ENCODE measurements at regions not wholly inside any gene's neighbourhood (a gene's known extent, or its start where the extent isn't known, plus 50 kb on each side); places are given as distances from the start of the nearest gene placed in this dataset.
"Not testable (repeated sequence)": the region's sequence is repeated elsewhere in the genome, so short reads cannot be mapped to it uniquely, and the experiment has no call there.

- H3K9me3 Mint-ChIP-seq, result no peaks in the 10 kb centered on the region
- no peaks in the 10 kb centered on the region for H3K4me1 Mint-ChIP-seq
- H3K27me3 Mint-ChIP-seq, result peaks cover 26% of the 10 kb centered on the region
- no peak overlapping the region for H3K4me3 Mint-ChIP-seq
- ATAC-seq (no peak), DNase-seq (no peak)
- H3K27ac Mint-ChIP-seq, result no peak overlapping the region
Measured at GRCh38 chr14:96693252-96693820, 103.8 kb upstream of the VRK1 start.

GRCh38 chr14:96693987-96694386 is 103.2 kb upstream of the VRK1 start:
- no peak for ATAC-seq
- no peak overlapping the region for H3K27ac Mint-ChIP-seq
- no peak overlapping the region for H3K4me3 Mint-ChIP-seq
- H3K9me3 Mint-ChIP-seq, result no peaks in the 10 kb centered on the region
- peaks cover 24% of the 10 kb centered on the region for H3K27me3 Mint-ChIP-seq
- DNase-seq, result no peak
- no peaks in the 10 kb centered on the region for H3K4me1 Mint-ChIP-seq

- Mint-ChIP-seq H3K4me3 (no peak overlapping the region), H3K4me1 (no peaks in the 10 kb centered on the region), H3K27ac (no peak overlapping the region), H3K27me3 (peaks cover 24% of the 10 kb centered on the region), H3K9me3 (no peaks in the 10 kb centered on the region)
- ATAC-seq (no peak), DNase-seq (no peak)
Measured at GRCh38 chr14:96698960-96699539, 98.1 kb upstream of the VRK1 start.

GRCh38 chr14:96699666-96700065 is 97.5 kb upstream of the VRK1 start:
- no peak for ATAC-seq
- H3K9me3 Mint-ChIP-seq, result no peaks in the 10 kb centered on the region
- DNase-seq, result no peak
- H3K27me3 Mint-ChIP-seq, result peaks cover 30% of the 10 kb centered on the region
- no peak overlapping the region for H3K4me3 Mint-ChIP-seq
- no peaks in the 10 kb centered on the region for H3K4me1 Mint-ChIP-seq
- H3K27ac Mint-ChIP-seq, result no peak overlapping the region

- DNase-seq, result no peak
- ATAC-seq, result no peak
- no peak overlapping the region for H3K27ac Mint-ChIP-seq
- peaks cover 39% of the 10 kb centered on the region for H3K27me3 Mint-ChIP-seq
- no peak overlapping the region for H3K4me3 Mint-ChIP-seq
- H3K4me1 Mint-ChIP-seq, result no peaks in the 10 kb centered on the region
- no peaks in the 10 kb centered on the region for H3K9me3 Mint-ChIP-seq
Measured at GRCh38 chr14:96702831-96703230, 94.4 kb upstream of the VRK1 start.

GRCh38 chr14:96705422-96706092 is 91.6 kb upstream of the VRK1 start:
- no peak overlapping the region for H3K4me3 Mint-ChIP-seq
- no peaks in the 10 kb centered on the region for H3K4me1 Mint-ChIP-seq
- H3K27ac Mint-ChIP-seq, result peak overlapping the region in 1 of 2 donors; percentile 20
- H3K27me3 Mint-ChIP-seq, result peaks cover 33% of the 10 kb centered on the region
- no peaks in the 10 kb centered on the region for H3K9me3 Mint-ChIP-seq
- no peak for ATAC-seq
- no peak for DNase-seq

GRCh38 chr14:96706893-96707292 is 90.3 kb upstream of the VRK1 start:
- Mint-ChIP-seq H3K27ac (no peak overlapping the region), H3K27me3 (peaks cover 41% of the 10 kb centered on the region), H3K4me3 (no peak overlapping the region), H3K9me3 (no peaks in the 10 kb centered on the region), H3K4me1 (no peaks in the 10 kb centered on the region)
- DNase-seq (no peak), ATAC-seq (no peak)

- DNase-seq (no peak), ATAC-seq (no peak)
- Mint-ChIP-seq H3K4me1 (no peaks in the 10 kb centered on the region), H3K4me3 (no peak overlapping the region), H3K27me3 (peaks cover 49% of the 10 kb centered on the region), H3K9me3 (no peaks in the 10 kb centered on the region), H3K27ac (no peak overlapping the region)
Measured at GRCh38 chr14:96710060-96710666, 87.0 kb upstream of the VRK1 start.

- H3K9me3 Mint-ChIP-seq, result no peaks in the 10 kb centered on the region
- DNase-seq (no peak), ATAC-seq (no peak)
- no peaks in the 10 kb centered on the region for H3K4me1 Mint-ChIP-seq
- H3K27ac Mint-ChIP-seq, result no peak overlapping the region
- peaks cover 40% of the 10 kb centered on the region for H3K27me3 Mint-ChIP-seq
- no peak overlapping the region for H3K4me3 Mint-ChIP-seq
Measured at GRCh38 chr14:96711559-96712267, 85.5 kb upstream of the VRK1 start.

- H3K4me3 Mint-ChIP-seq, result no peak overlapping the region
- ATAC-seq (no peak), DNase-seq (no peak)
- peaks cover 40% of the 10 kb centered on the region for H3K27me3 Mint-ChIP-seq
- H3K9me3 Mint-ChIP-seq, result no peaks in the 10 kb centered on the region
- H3K27ac Mint-ChIP-seq, result no peak overlapping the region
- H3K4me1 Mint-ChIP-seq, result no peaks in the 10 kb centered on the region
Measured at GRCh38 chr14:96713426-96713825, 83.8 kb upstream of the VRK1 start.

- H3K9me3 Mint-ChIP-seq, H3K4me1 Mint-ChIP-seq, H3K27ac Mint-ChIP-seq, ATAC-seq, DNase-seq, H3K4me3 Mint-ChIP-seq: not testable (repeated sequence)
- peaks cover 40% of the 10 kb centered on the region for H3K27me3 Mint-ChIP-seq
Measured at GRCh38 chr14:96714537-96714936, 82.6 kb upstream of the VRK1 start.

GRCh38 chr14:96717116-96717515 is 80.1 kb upstream of the VRK1 start:
- no peaks in the 10 kb centered on the region for H3K4me1 Mint-ChIP-seq
- peaks cover 37% of the 10 kb centered on the region for H3K27me3 Mint-ChIP-seq
- ATAC-seq, result no peak
- H3K9me3 Mint-ChIP-seq, result no peaks in the 10 kb centered on the region
- H3K4me3 Mint-ChIP-seq, result no peak overlapping the region
- DNase-seq, result no peak
- H3K27ac Mint-ChIP-seq, result peak overlapping the region in 1 of 2 donors; percentile 28

- Mint-ChIP-seq H3K9me3 (no peaks in the 10 kb centered on the region), H3K27me3 (peaks cover 24% of the 10 kb centered on the region), H3K27ac (no peak overlapping the region), H3K4me1 (no peaks in the 10 kb centered on the region), H3K4me3 (no peak overlapping the region)
- ATAC-seq (no peak), DNase-seq (no peak)
Measured at GRCh38 chr14:96718407-96718806, 78.8 kb upstream of the VRK1 start.

GRCh38 chr14:96720702-96721101 is 76.5 kb upstream of the VRK1 start:
- not testable (repeated sequence) for H3K27ac Mint-ChIP-seq, DNase-seq, H3K4me1 Mint-ChIP-seq, ATAC-seq, H3K4me3 Mint-ChIP-seq, H3K9me3 Mint-ChIP-seq
- peaks cover 14% of the 10 kb centered on the region for H3K27me3 Mint-ChIP-seq

- Mint-ChIP-seq H3K27ac (no peak overlapping the region), H3K9me3 (no peaks in the 10 kb centered on the region), H3K4me1 (no peaks in the 10 kb centered on the region), H3K27me3 (peaks cover 29% of the 10 kb centered on the region), H3K4me3 (no peak overlapping the region)
- no peak for DNase-seq
- ATAC-seq, result no peak
Measured at GRCh38 chr14:96722736-96723135, 74.4 kb upstream of the VRK1 start.

- DNase-seq, result no peak
- peaks cover 34% of the 10 kb centered on the region for H3K27me3 Mint-ChIP-seq
- no peak overlapping the region for H3K4me3 Mint-ChIP-seq
Measured at GRCh38 chr14:96723946-96724345, 73.2 kb upstream of the VRK1 start.

More at GRCh38 chr14:96723946-96724345, 73.2 kb upstream of the VRK1 start:
- Mint-ChIP-seq H3K4me1 (no peaks in the 10 kb centered on the region), H3K27ac (no peak overlapping the region), H3K9me3 (no peaks in the 10 kb centered on the region)
- no peak for ATAC-seq
